H1 (cell line): ENCODE measurements at regions not wholly inside any gene's neighbourhood (a gene's known extent, or its start where the extent isn't known, plus 50 kb on each side); places are given as distances from the start of the nearest gene placed in this dataset.
A peak's percentile ranks its signal among the peaks of the same experiment; 100 is the strongest.

Source experiments
- CTCF ChIA-PET: fragments of 300-600 bp; sonication (Branson Sonifier 250); formaldehyde crosslinking; loops from one replicate; lab custom pipeline; 2021; ENCODE audit not compliant: partially characterized antibody; lab: Charles Lee
- POLR2A ChIA-PET: fragments of 300-600 bp; sonication (Branson Sonifier 250); formaldehyde crosslinking; loops from one replicate; lab custom pipeline; 2021; ENCODE audit warnings: inconsistent platforms; ENCODE audit not compliant: partially characterized antibody; lab: Charles Lee
- DNase-seq, 2 experiments: peaks; one replicate each; pipeline versions ENCODE4 v3.0.0 to v3.0.0-alpha.2; 2010 to 2022; ENCODE audit warnings: low spot score in 2 of 2, low read depth in 1 of 2, mixed read lengths in 1 of 2
- FAIRE-seq: peaks from 2 replicates; lab custom pipeline; 2011; peaks lifted over from hg19 to GRCh38; lab: Jason Lieb, UNC
- H2AFZ ChIP-seq: 2 replicates; pipeline ENCODE4 v1.8.1; 2012; ENCODE audit warnings: low read length, inconsistent platforms
- H2AK5ac ChIP-seq: 2 replicates; pipeline ENCODE4 v1.6.1; 2013; ENCODE audit warnings: low read depth, low read length
- H2BK120ac ChIP-seq: replicated peaks from 2 replicates; pipeline ENCODE3; 2013; ENCODE audit warnings: low read depth, low read length, inconsistent platforms
- H2BK12ac ChIP-seq: 2 replicates; pipeline ENCODE4 v1.6.1; 2013; ENCODE audit warnings: low read depth, low read length
- H2BK15ac ChIP-seq: 2 replicates; pipeline ENCODE4 v1.6.1; 2013; ENCODE audit warnings: low read length
- H2BK20ac ChIP-seq: 2 replicates; pipeline ENCODE4 v1.6.1; 2013; ENCODE audit warnings: low read length
- H2BK5ac ChIP-seq: 2 replicates; pipeline ENCODE4 v1.6.1; 2013; ENCODE audit warnings: low read depth, low read length
- H3K14ac ChIP-seq: 2 replicates; pipeline ENCODE4 v1.6.1; 2013; ENCODE audit warnings: inconsistent platforms; ENCODE audit not compliant: insufficient read length
- H3K18ac ChIP-seq: 2 replicates; pipeline ENCODE4 v1.6.1; 2013; ENCODE audit warnings: low read length; ENCODE audit errors: extremely low read depth
- H3K23ac ChIP-seq: 2 replicates; pipeline ENCODE4 v1.6.1; 2013; ENCODE audit warnings: inconsistent platforms; ENCODE audit not compliant: insufficient read length
- H3K23me2 ChIP-seq: 2 replicates; pipeline ENCODE4 v1.6.1; 2013; ENCODE audit warnings: low read depth, low read length
- H3K27ac ChIP-seq: 2 replicates; pipeline ENCODE4 v1.6.1; 2011; ENCODE audit warnings: low read depth, low read length, inconsistent platforms
- H3K27me3 ChIP-seq, 4 experiments: replicated peaks in 1 of 4; 1 replicate in 1 of 4; 2 replicates in 3 of 4; pipeline versions ENCODE4 v1.6.1 to v1.8.1; 2011 to 2013; ENCODE audit warnings: low read length in 3 of 4, mild to moderate bottlenecking in 3 of 4, inconsistent platforms in 2 of 4, mixed read lengths in 2 of 4, moderate library complexity in 1 of 4; ENCODE audit not compliant: control insufficient read depth in 3 of 4, insufficient read depth in 3 of 4; ENCODE audit errors: extremely low read depth in 1 of 4
- H3K36me3 ChIP-seq, 4 experiments: 2 replicates each; pipeline versions ENCODE4 v1.6.1 to v1.8.1; 2011 to 2013; ENCODE audit warnings: mild to moderate bottlenecking in 4 of 4, low read length in 3 of 4, moderate library complexity in 2 of 4, control low read depth in 1 of 4, inconsistent platforms in 1 of 4; ENCODE audit not compliant: insufficient read depth in 4 of 4, control insufficient read depth in 2 of 4
- H3K4ac ChIP-seq: replicated peaks from 2 replicates; pipeline ENCODE3; 2013; ENCODE audit warnings: low read length, low read depth, mixed read lengths, inconsistent platforms; ENCODE audit not compliant: insufficient read length
- H3K4me1 ChIP-seq, 4 experiments: replicated peaks in 1 of 4; 1 replicate in 1 of 4; 2 replicates in 3 of 4; pipeline versions ENCODE4 v1.6.1 to v1.8.1; 2011 to 2013; ENCODE audit warnings: low read length in 3 of 4, inconsistent platforms in 2 of 4, mixed read lengths in 1 of 4; ENCODE audit not compliant: insufficient read depth in 4 of 4, control insufficient read depth in 3 of 4
- H3K4me2 ChIP-seq, 2 experiments: 2 replicates each; pipeline versions ENCODE4 v1.6.1 to v1.8.1; 2011 to 2013; ENCODE audit warnings: low read depth in 2 of 2, low read length in 2 of 2, control low read depth in 1 of 2, inconsistent platforms in 1 of 2, mild to moderate bottlenecking in 1 of 2; ENCODE audit not compliant: insufficient read depth in 1 of 2
- H3K4me3 ChIP-seq, 4 experiments: fragments of 200-600, 300-600 bp in 1 of 4; sonication (generic), shearing (Covaris generic), sonication (Bioruptor Twin) in 1 of 4; 2 replicates each; pipeline versions ENCODE4 v1.5.1 to v1.8.1; 2011 to 2016; ENCODE audit warnings: low read length in 4 of 4, low read depth in 3 of 4, control low read depth in 2 of 4, inconsistent platforms in 2 of 4, mild to moderate bottlenecking in 2 of 4, mixed read lengths in 1 of 4, moderate library complexity in 1 of 4; ENCODE audit not compliant: insufficient read depth in 2 of 4; ENCODE audit errors: extremely low read depth in 1 of 4
- H3K56ac ChIP-seq: replicated peaks from 2 replicates; pipeline ENCODE3; 2013; ENCODE audit warnings: low read depth, mild to moderate bottlenecking, mixed read lengths, low read length, inconsistent platforms; ENCODE audit not compliant: insufficient read length
- H3K79me1 ChIP-seq: 2 replicates; pipeline ENCODE4 v1.6.1; 2013; ENCODE audit warnings: low read depth, low read length, control low read depth
- H3K79me2 ChIP-seq, 2 experiments: 2 replicates each; pipeline versions ENCODE4 v1.6.1 to v1.8.1; 2012 to 2013; ENCODE audit warnings: low read length in 2 of 2, mild to moderate bottlenecking in 2 of 2, inconsistent platforms in 1 of 2; ENCODE audit not compliant: insufficient read depth in 2 of 2, control insufficient read depth in 1 of 2
- H3K9ac ChIP-seq, 4 experiments: replicated peaks in 1 of 4; 1 replicate in 1 of 4; 2 replicates in 3 of 4; pipeline versions ENCODE4 v1.6.1 to v1.8.1; 2011 to 2013; ENCODE audit warnings: low read depth in 3 of 4, low read length in 3 of 4, control low read depth in 2 of 4, mild to moderate bottlenecking in 2 of 4, moderate library complexity in 2 of 4, inconsistent platforms in 1 of 4; ENCODE audit errors: extremely low read depth in 1 of 4
- H3K9me3 ChIP-seq, 2 experiments: 2 replicates each; pipeline versions ENCODE4 v1.6.1 to v1.8.1; 2012 to 2013; ENCODE audit warnings: mild to moderate bottlenecking in 2 of 2, moderate library complexity in 2 of 2, control low read depth in 1 of 2, inconsistent platforms in 1 of 2, low read depth in 1 of 2, low read length in 1 of 2, mixed read lengths in 1 of 2; ENCODE audit not compliant: insufficient read depth in 2 of 2
- H4K20me1 ChIP-seq, 2 experiments: replicated peaks in 1 of 2; 2 replicates each; pipeline versions ENCODE3 to v1.8.1; 2011 to 2013; ENCODE audit warnings: inconsistent platforms in 2 of 2, low read length in 2 of 2, mild to moderate bottlenecking in 1 of 2; ENCODE audit not compliant: insufficient read depth in 2 of 2, control insufficient read depth in 1 of 2
- H4K5ac ChIP-seq: 2 replicates; pipeline ENCODE4 v1.6.1; 2013; ENCODE audit warnings: low read length, low read depth, mixed read lengths, inconsistent platforms; ENCODE audit not compliant: insufficient read length
- H4K8ac ChIP-seq: 2 replicates; pipeline ENCODE4 v1.8.0; 2013; ENCODE audit warnings: mild to moderate bottlenecking, moderate library complexity, low read length, inconsistent platforms; ENCODE audit not compliant: insufficient read depth; ENCODE audit errors: extremely low read depth
- H4K91ac ChIP-seq: replicated peaks from 2 replicates; pipeline ENCODE3; 2013; ENCODE audit warnings: low read length, mixed read lengths, inconsistent platforms; ENCODE audit not compliant: insufficient read length
- BRCA1 ChIP-seq: IDR thresholded peaks from 2 replicates; pipeline ENCODE4 v1.6.1; 2012; ENCODE audit warnings: low read depth, low read length, improper control_type of control experiment
- CHD2 ChIP-seq: IDR thresholded peaks from 2 replicates; pipeline ENCODE4 v1.6.1; 2012; ENCODE audit warnings: low read length, improper control_type of control experiment
- EGR1 ChIP-seq: IDR thresholded peaks from 2 replicates; pipeline ENCODE4 v1.6.1; 2011; ENCODE audit warnings: low read depth, low read length, borderline replicate concordance
- RFX5 ChIP-seq: IDR thresholded peaks from 2 replicates; pipeline ENCODE4 v1.6.1; 2011; ENCODE audit warnings: low read depth, low read length, improper control_type of control experiment, borderline replicate concordance
- SIN3A ChIP-seq, 2 experiments: IDR thresholded peaks in 1 of 2; conservative IDR thresholded peaks in 1 of 2; 2 replicates each; pipeline ENCODE4 v1.6.1; 2011 to 2012; ENCODE audit warnings: low read length in 2 of 2, improper control_type of control experiment in 1 of 2, low read depth in 1 of 2, mild to moderate bottlenecking in 1 of 2
- TEAD4 ChIP-seq: IDR thresholded peaks from 2 replicates; pipeline ENCODE4 v1.6.1; 2012; ENCODE audit warnings: low read depth, low read length, inconsistent platforms, mixed read lengths
- ZNF274 ChIP-seq: IDR thresholded peaks from 2 replicates; pipeline ENCODE4 v1.7.0; 2012; ENCODE audit warnings: low read length, borderline replicate concordance; ENCODE audit errors: extremely low read depth
- WGBS, 2 experiments: shearing (Covaris generic) in 1 of 2; methylation state at CpG; one replicate each; pipeline versions ENCODE4 v1.1.6 to v1.1.7; 2013 to 2015; ENCODE audit warnings: low lambda C conversion rate in 2 of 2, mixed read lengths in 2 of 2, inconsistent platforms in 1 of 2, low coverage in 1 of 2, missing lambda C conversion rate in 1 of 2; ENCODE audit not compliant: insufficient replicate concordance in 2 of 2, insufficient coverage in 1 of 2, insufficient read length in 1 of 2; ENCODE audit errors: extremely low coverage in 1 of 2, missing lambda C conversion rate in 1 of 2; 5-methylcytosine and 5-hydroxymethylcytosine counted together
- TF ChIP-seq, protein P1 (sequence below): IDR thresholded peaks from 2 replicates; pipeline ENCODE4 v1.6.1; 2012; ENCODE audit warnings: inconsistent platforms
- TF ChIP-seq, protein P2 (sequence below), 3 experiments: IDR thresholded peaks; 1 replicate in 2 of 3; 2 replicates in 1 of 3; pipeline versions ENCODE4 v1.5.1 to v1.6.1; 2011; ENCODE audit warnings: low read length in 3 of 3, mild to moderate bottlenecking in 3 of 3, inconsistent platforms in 2 of 3, low read depth in 1 of 3, moderate library complexity in 1 of 3; ENCODE audit not compliant: insufficient read depth in 1 of 3; ENCODE audit errors: control extremely low read depth in 1 of 3

GRCh38 chr15:85865070-85865684, 70.5 kb upstream of the KLHL25 start:
- Histone ChIP-seq H2AFZ (peak overlapping the region; percentile 76; the same call in 1 of the 2 replicates), H4K8ac (no peak overlapping the region), H3K4me3 (no peak overlapping the region), H3K9ac (no peak overlapping the region), H3K9me3 (no peaks in the 10 kb centered on the region), H3K18ac (no peak overlapping the region), H3K79me1 (no peaks in the 10 kb centered on the region), H2BK5ac (no peak overlapping the region), H3K23ac (no peak overlapping the region), H2BK15ac (no peak overlapping the region), H3K27ac (no peak overlapping the region), H3K4me1 (peaks cover 0 to 7% (median 0%) of the 10 kb centered on the region in 4 experiments; a peak in 1 of 7 replicates), H3K36me3 (no peaks in the 10 kb centered on the region), H3K56ac (no peak overlapping the region), H4K91ac (no peak overlapping the region), H4K5ac (no peak overlapping the region), H2BK120ac (no peak overlapping the region), H4K20me1 (no peaks in the 10 kb centered on the region), H2BK12ac (no peak overlapping the region), H3K27me3 (no peaks in the 10 kb centered on the region), H3K79me2 (no peaks in the 10 kb centered on the region), H2AK5ac (no peak overlapping the region), H2BK20ac (no peak overlapping the region), H3K23me2 (no peaks in the 10 kb centered on the region), H3K14ac (no peak overlapping the region), H3K4ac (no peak overlapping the region), H3K4me2 (no peak overlapping the region)
- FAIRE-seq (peak; percentile 97), DNase-seq (peak; percentile 66 to 79)
- ChIA-PET CTCF (interaction anchor here (0.6 to 4.3 kb wide), 29 partner anchors 8 to 723 kb away, joined by 3 to 16 read pairs (median 4); no protein-coding TSS in a partner anchor), POLR2A (no interaction called here)
- 21% methylated on average over 6 of the region's 6 CpGs; no CpG with 5 or more reads in 1 of the 2 experiments for WGBS, 2 experiments
- TF ChIP-seq BRCA1, result no peak
- peak; percentile 53 for TF ChIP-seq TEAD4
- no peak for TF ChIP-seq EGR1
- TF ChIP-seq RFX5, result no peak
- TF ChIP-seq ZNF274, result no peak
- no peak for TF ChIP-seq CHD2
- TF ChIP-seq, protein P1, sequence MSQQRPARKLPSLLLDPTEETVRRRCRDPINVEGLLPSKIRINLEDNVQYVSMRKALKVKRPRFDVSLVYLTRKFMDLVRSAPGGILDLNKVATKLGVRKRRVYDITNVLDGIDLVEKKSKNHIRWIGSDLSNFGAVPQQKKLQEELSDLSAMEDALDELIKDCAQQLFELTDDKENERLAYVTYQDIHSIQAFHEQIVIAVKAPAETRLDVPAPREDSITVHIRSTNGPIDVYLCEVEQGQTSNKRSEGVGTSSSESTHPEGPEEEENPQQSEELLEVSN, result no peak
- no peak for TF ChIP-seq SIN3A (conservative IDR thresholded peaks at IDR 0.05 in 1 of 2, IDR thresholded peaks at IDR 0.05 in 1 of 2; ENCODE audit: low read depth in 1 of 2, low read length in 2 of 2)
- TF ChIP-seq, protein P2, sequence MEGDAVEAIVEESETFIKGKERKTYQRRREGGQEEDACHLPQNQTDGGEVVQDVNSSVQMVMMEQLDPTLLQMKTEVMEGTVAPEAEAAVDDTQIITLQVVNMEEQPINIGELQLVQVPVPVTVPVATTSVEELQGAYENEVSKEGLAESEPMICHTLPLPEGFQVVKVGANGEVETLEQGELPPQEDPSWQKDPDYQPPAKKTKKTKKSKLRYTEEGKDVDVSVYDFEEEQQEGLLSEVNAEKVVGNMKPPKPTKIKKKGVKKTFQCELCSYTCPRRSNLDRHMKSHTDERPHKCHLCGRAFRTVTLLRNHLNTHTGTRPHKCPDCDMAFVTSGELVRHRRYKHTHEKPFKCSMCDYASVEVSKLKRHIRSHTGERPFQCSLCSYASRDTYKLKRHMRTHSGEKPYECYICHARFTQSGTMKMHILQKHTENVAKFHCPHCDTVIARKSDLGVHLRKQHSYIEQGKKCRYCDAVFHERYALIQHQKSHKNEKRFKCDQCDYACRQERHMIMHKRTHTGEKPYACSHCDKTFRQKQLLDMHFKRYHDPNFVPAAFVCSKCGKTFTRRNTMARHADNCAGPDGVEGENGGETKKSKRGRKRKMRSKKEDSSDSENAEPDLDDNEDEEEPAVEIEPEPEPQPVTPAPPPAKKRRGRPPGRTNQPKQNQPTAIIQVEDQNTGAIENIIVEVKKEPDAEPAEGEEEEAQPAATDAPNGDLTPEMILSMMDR (IDR thresholded peaks at IDR 0.05; ENCODE audit: control extremely low read depth in 1 of 3, insufficient read depth in 1 of 3, low read depth in 1 of 3, low read length in 3 of 3), result peak; percentile 84 to 93 (median 91)
